ENCODE measurements at regions not wholly inside any gene's neighbourhood (a gene's known extent, or its start where the extent isn't known, plus 50 kb on each side); places are given as distances from the start of the nearest gene placed in this dataset.

- no peak overlapping the region for H3K27ac ChIP-seq
- H3K27me3 ChIP-seq (ENCODE audit: control insufficient read depth, insufficient read depth, low read length) = no peaks in the 10 kb centered on the region
- no peak overlapping the region for H3K4me2 ChIP-seq (ENCODE audit: low read length)
- no peak overlapping the region for H3K4me3 ChIP-seq (ENCODE audit: low read depth, low read length)
- no peaks in the 10 kb centered on the region for H3K9me3 ChIP-seq (ENCODE audit: control insufficient read depth, low read length)
- no peaks in the 10 kb centered on the region for H3K4me1 ChIP-seq
- TF ChIP-seq, protein P1, sequence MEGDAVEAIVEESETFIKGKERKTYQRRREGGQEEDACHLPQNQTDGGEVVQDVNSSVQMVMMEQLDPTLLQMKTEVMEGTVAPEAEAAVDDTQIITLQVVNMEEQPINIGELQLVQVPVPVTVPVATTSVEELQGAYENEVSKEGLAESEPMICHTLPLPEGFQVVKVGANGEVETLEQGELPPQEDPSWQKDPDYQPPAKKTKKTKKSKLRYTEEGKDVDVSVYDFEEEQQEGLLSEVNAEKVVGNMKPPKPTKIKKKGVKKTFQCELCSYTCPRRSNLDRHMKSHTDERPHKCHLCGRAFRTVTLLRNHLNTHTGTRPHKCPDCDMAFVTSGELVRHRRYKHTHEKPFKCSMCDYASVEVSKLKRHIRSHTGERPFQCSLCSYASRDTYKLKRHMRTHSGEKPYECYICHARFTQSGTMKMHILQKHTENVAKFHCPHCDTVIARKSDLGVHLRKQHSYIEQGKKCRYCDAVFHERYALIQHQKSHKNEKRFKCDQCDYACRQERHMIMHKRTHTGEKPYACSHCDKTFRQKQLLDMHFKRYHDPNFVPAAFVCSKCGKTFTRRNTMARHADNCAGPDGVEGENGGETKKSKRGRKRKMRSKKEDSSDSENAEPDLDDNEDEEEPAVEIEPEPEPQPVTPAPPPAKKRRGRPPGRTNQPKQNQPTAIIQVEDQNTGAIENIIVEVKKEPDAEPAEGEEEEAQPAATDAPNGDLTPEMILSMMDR (IDR thresholded peaks at IDR 0.05) = no peak
- H2AFZ ChIP-seq = no peak overlapping the region
- H3K79me2 ChIP-seq = no peaks in the 10 kb centered on the region
- H3K9ac ChIP-seq = no peak overlapping the region
- no peaks in the 10 kb centered on the region for H3K36me3 ChIP-seq (ENCODE audit: control insufficient read depth, insufficient read depth, low read length)
Observed at GRCh38 chr5:101935086-101935485, 361.0 kb downstream of the SLCO4C1 start.

DNA sequence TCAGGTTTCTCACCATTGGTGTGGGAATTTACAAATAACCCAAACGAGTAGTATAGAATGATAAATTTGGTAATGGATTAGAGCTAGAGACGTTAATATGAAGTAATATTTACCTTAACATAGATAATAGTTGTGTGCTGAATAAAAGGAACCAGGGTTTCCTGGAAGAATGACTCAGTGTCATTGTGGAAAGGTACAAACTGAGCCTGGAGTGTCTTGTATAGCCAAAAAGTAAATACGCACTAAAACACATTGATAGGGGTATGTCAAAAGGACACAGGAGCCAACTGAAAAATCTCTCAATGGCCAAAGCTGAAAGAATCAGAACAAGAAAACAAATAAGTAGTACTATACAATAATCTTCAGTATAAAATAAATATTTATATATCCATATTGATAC, 363.5 kb downstream of the SLCO4C1 start:
- no peaks in the 10 kb centered on the region for H3K9me3 ChIP-seq (ENCODE audit: control insufficient read depth, low read length)
- no peaks in the 10 kb centered on the region for H3K36me3 ChIP-seq (ENCODE audit: control insufficient read depth, insufficient read depth, low read length)
- no peak overlapping the region for H3K4me2 ChIP-seq (ENCODE audit: low read length)
- H3K27me3 ChIP-seq (ENCODE audit: control insufficient read depth, insufficient read depth, low read length) = no peaks in the 10 kb centered on the region
- H3K27ac ChIP-seq = no peak overlapping the region
- H3K79me2 ChIP-seq = no peaks in the 10 kb centered on the region
- no peak overlapping the region for H3K4me3 ChIP-seq (ENCODE audit: low read depth, low read length)
- no peaks in the 10 kb centered on the region for H3K4me1 ChIP-seq
- H3K9ac ChIP-seq = no peak overlapping the region
- TF ChIP-seq, protein P1 (IDR thresholded peaks at IDR 0.05) = no peak
- no peak overlapping the region for H2AFZ ChIP-seq

- H3K36me3 ChIP-seq (ENCODE audit: control insufficient read depth, insufficient read depth, low read length) = no peaks in the 10 kb centered on the region
Observed at GRCh38 chr5:101929628-101930027, 366.5 kb downstream of the SLCO4C1 start.

DNA sequence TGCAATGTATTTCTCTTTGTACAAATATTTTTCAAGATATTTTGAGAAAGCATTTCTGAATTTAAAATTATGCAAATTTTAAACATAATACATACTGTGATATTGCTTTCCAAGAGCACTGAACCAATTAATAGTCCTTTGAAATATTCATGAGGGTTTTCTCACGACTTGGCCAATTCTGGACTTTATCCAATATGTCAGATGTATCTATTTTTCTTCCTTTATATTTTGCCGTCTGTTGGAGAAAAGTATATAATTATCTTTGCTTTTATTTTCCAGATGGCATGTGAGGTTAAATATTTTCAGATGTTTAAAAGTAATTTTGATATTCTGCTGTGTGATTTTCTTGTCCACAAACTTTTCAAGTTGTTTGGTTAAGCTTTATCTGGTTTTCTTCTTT, 378.9 kb downstream of the SLCO4C1 start:
- Histone ChIP-seq H3K4me1 (no peaks in the 10 kb centered on the region), H3K79me2 (no peaks in the 10 kb centered on the region), H3K27me3 (ENCODE audit: control insufficient read depth, insufficient read depth, low read length) (no peaks in the 10 kb centered on the region), H3K36me3 (ENCODE audit: control insufficient read depth, insufficient read depth, low read length) (no peaks in the 10 kb centered on the region), H3K27ac (no peak overlapping the region), H2AFZ (no peak overlapping the region), H3K4me3 (ENCODE audit: low read depth, low read length) (no peak overlapping the region), H3K9me3 (ENCODE audit: control insufficient read depth, low read length) (no peaks in the 10 kb centered on the region), H3K9ac (no peak overlapping the region), H3K4me2 (ENCODE audit: low read length) (no peak overlapping the region)
- TF ChIP-seq, protein P1 (IDR thresholded peaks at IDR 0.05) = no peak

More at GRCh38 chr5:101929628-101930027, 366.5 kb downstream of the SLCO4C1 start:
- no peak overlapping the region for H3K9ac ChIP-seq
- H3K4me3 ChIP-seq (ENCODE audit: low read depth, low read length) = no peak overlapping the region
- H3K79me2 ChIP-seq = no peaks in the 10 kb centered on the region
- H3K9me3 ChIP-seq (ENCODE audit: control insufficient read depth, low read length) = no peaks in the 10 kb centered on the region
- no peaks in the 10 kb centered on the region for H3K4me1 ChIP-seq
- no peak overlapping the region for H3K27ac ChIP-seq
- no peaks in the 10 kb centered on the region for H3K27me3 ChIP-seq (ENCODE audit: control insufficient read depth, insufficient read depth, low read length)
- H3K4me2 ChIP-seq (ENCODE audit: low read length) = no peak overlapping the region
- no peak overlapping the region for H2AFZ ChIP-seq
- TF ChIP-seq, protein P1 (IDR thresholded peaks at IDR 0.05) = no peak

DNA sequence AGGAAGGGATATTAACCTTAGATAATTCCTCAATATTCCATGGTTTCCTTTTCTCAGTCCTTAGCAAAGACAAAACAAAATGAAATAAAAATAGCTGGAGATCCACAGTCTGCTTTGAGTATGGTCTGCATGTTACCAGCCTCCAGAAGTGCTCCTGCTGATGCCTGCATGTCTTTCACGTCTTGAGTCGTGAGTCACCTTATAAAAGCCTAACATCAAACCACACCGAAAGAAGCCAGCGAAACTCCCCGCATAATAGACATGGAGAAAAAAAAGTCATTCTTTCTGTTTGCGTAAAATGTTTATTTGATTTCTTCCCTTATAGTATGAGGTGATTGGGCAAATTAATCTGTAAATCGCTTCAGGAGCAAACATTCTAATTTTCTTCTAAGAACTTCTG, 380.5 kb downstream of the SLCO4C1 start:
- Histone ChIP-seq H2AFZ (no peak overlapping the region), H3K27ac (no peak overlapping the region), H3K9ac (no peak overlapping the region), H3K4me1 (no peaks in the 10 kb centered on the region), H3K4me2 (ENCODE audit: low read length) (no peak overlapping the region), H3K36me3 (ENCODE audit: control insufficient read depth, insufficient read depth, low read length) (no peaks in the 10 kb centered on the region), H3K27me3 (ENCODE audit: control insufficient read depth, insufficient read depth, low read length) (no peaks in the 10 kb centered on the region), H3K4me3 (ENCODE audit: low read depth, low read length) (no peak overlapping the region), H3K9me3 (ENCODE audit: control insufficient read depth, low read length) (no peaks in the 10 kb centered on the region), H3K79me2 (no peaks in the 10 kb centered on the region)
- TF ChIP-seq, protein P1 (IDR thresholded peaks at IDR 0.05) = no peak
